ENCODE measurements at regions not wholly inside any gene's neighbourhood (a gene's known extent, or its start where the extent isn't known, plus 50 kb on each side); places are given as distances from the start of the nearest gene placed in this dataset.

- no peak for TF ChIP-seq CTCF (IDR thresholded peaks at IDR 0.05; ENCODE audit: low read length)
- TF ChIP-seq EZH2 (IDR thresholded peaks at IDR 0.05; ENCODE audit: borderline replicate concordance, low read length): no peak
Measured at GRCh38 chr7:109950256-109950655, 1140.7 kb upstream of the LRRN3 start.
